Coronary artery (tissue), 2 donors: ENCODE measurements at regions not wholly inside any gene's neighbourhood (a gene's known extent, or its start where the extent isn't known, plus 50 kb on each side); places are given as distances from the start of the nearest gene placed in this dataset.

Experiments used
- DNase-seq: peaks from one replicate; pipeline ENCODE4 v3.0.0-alpha.2; 2017; ENCODE audit warnings: low spot score
- H3K27ac ChIP-seq, 2 donors: fragments of 200-600 bp; sonication (generic); one replicate each; pipeline ENCODE4 v1.5.1; 2016 to 2019
- H3K4me3 ChIP-seq: fragments of 200-600 bp; sonication (generic); 2 replicates; pipeline ENCODE4 v1.5.1; 2016; ENCODE audit warnings: mild to moderate bottlenecking, moderate library complexity
- TF ChIP-seq, protein P1 (sequence below): fragments of 200-600 bp; sonication (generic); IDR thresholded peaks from one replicate; pipeline ENCODE4 v1.5.1; 2019; ENCODE audit warnings: antibody characterized with exemption

DNA sequence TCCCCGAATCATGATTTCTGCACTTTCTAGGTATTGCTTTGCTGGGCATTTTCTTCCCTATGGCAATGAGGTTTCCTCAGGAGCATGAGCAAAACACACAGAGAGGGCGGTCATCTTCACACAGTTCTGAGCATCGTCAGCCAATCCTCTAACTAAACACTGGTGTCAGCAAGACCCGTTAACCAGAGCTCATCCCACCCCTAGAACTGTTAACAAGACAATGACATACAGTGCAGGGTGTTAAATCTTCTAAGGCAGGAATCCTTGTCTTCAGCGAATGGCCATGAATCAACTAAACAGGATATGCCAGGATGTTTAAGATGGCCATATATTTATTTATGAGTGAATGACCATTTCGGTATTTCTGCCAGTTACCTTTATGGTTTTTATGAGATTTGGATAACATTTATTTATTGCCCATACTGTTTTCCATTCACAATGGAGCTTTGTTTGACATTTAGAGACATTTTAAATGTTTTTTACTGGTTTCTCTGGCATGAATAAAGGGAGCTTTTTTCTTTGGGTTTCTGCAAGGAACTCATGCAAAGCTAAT is 411.5 kb upstream of the PROK2 start:
- TF ChIP-seq, protein P1, sequence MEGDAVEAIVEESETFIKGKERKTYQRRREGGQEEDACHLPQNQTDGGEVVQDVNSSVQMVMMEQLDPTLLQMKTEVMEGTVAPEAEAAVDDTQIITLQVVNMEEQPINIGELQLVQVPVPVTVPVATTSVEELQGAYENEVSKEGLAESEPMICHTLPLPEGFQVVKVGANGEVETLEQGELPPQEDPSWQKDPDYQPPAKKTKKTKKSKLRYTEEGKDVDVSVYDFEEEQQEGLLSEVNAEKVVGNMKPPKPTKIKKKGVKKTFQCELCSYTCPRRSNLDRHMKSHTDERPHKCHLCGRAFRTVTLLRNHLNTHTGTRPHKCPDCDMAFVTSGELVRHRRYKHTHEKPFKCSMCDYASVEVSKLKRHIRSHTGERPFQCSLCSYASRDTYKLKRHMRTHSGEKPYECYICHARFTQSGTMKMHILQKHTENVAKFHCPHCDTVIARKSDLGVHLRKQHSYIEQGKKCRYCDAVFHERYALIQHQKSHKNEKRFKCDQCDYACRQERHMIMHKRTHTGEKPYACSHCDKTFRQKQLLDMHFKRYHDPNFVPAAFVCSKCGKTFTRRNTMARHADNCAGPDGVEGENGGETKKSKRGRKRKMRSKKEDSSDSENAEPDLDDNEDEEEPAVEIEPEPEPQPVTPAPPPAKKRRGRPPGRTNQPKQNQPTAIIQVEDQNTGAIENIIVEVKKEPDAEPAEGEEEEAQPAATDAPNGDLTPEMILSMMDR = no peak
- Histone ChIP-seq H3K27ac (no peak overlapping the region), H3K4me3 (no peak overlapping the region)
- DNase-seq = no peak

- TF ChIP-seq, protein P1 = no peak
- no peak overlapping the region for H3K27ac ChIP-seq
- no peak for DNase-seq
- H3K4me3 ChIP-seq = no peak overlapping the region
Observed at GRCh38 chr3:72195895-72196294, 410.9 kb upstream of the PROK2 start.

DNA sequence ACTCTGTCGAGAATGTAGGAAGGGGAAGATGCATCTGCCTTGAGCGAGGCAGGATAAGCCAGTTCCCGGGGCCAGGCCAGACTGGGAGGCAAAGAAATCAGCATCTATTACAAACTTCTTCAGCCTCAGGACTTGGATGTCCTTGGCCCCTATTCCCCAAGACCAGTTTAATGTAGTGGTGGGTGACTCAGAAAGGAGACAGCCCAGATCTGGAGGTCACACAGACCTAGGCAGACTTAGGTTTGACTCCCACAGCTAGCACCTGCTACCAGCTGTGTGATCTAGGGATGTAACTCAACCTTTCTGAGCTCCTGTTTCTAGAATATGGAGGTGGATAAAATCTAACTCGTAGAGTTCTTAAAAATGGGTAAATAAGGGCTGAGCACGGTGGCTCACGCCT is 409.5 kb upstream of the PROK2 start:
- no peak overlapping the region for H3K27ac ChIP-seq
- H3K4me3 ChIP-seq = no peak overlapping the region
- DNase-seq = no peak
- TF ChIP-seq, protein P1 = no peak

DNA sequence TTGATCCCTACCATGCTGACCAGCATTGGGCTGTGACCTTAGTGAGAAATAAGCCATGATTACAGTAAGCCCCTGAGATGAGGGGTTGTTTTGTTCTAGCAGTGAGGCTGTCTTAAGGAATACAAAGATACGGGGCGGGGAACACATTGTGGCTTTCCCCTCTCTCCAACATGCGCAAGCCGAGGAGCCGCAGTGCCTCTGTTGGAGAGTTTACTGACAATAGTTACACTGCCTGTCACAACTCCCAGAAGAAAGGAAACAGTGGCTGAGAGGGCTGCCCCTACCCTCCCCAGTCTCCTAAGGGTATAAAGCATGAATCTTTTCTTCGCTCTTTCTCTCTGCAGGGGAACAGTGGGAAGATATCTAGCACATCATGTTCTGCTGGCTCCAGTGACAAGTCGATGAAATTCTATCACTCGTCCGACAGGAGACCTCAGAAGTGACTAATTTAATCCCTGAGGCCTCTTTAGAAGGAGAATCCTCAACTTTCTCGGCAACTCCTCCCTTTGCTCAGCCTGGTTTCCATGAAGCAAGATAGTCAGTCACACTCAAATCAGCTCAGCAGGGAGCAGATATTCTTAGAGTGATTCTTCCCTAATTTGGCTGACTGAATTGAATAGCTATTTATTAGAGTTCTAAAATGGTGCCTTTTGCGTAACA is 409.0 kb upstream of the PROK2 start:
- TF ChIP-seq, protein P1 = no peak
- no peak for DNase-seq
- H3K27ac ChIP-seq = no peak overlapping the region
- H3K4me3 ChIP-seq = no peak overlapping the region

- no peak overlapping the region for H3K27ac ChIP-seq
- H3K4me3 ChIP-seq = no peak overlapping the region
- TF ChIP-seq, protein P1 = no peak
- no peak for DNase-seq
Observed at GRCh38 chr3:72192572-72192971, 407.6 kb upstream of the PROK2 start.

- no peak overlapping the region for H3K4me3 ChIP-seq
- TF ChIP-seq, protein P1 = no peak
- DNase-seq = no peak
- no peak overlapping the region for H3K27ac ChIP-seq
Observed at GRCh38 chr3:72191209-72191960, 406.4 kb upstream of the PROK2 start.
